ENCODE measurements at regions not wholly inside any gene's neighbourhood (a gene's known extent, or its start where the extent isn't known, plus 50 kb on each side); places are given as distances from the start of the nearest gene placed in this dataset.

- TF ChIP-seq CTCF (IDR thresholded peaks at IDR 0.05; ENCODE audit: low read length) (no peak), EZH2phosphoT487 (IDR thresholded peaks at IDR 0.05; ENCODE audit: low read length) (no peak)
Observed at GRCh38 chr3:191094057-191094845, 104.8 kb upstream of the OSTN start.
